ENCODE measurements at regions not wholly inside any gene's neighbourhood (a gene's known extent, or its start where the extent isn't known, plus 50 kb on each side); places are given as distances from the start of the nearest gene placed in this dataset.

DNA sequence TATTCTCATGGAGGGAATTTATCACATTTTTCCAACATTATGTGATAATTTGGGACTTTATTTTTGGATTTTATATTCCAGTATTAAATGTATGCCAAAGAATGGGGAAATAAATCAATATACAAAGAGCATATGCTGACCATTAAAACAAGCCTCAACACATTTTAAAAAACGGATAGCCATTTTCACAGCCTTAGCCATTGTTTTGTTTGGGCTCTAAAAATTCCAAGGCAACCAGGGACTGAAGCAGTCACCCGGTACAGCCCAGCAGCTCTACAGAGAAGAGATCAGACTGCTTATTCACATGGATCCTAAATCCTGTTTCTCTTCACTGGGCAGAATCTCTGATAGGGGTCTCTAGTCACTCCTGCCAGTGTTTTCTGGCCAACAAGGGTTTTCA, 150.2 kb upstream of the OGFRL1 start:
- TF ChIP-seq, protein P1, sequence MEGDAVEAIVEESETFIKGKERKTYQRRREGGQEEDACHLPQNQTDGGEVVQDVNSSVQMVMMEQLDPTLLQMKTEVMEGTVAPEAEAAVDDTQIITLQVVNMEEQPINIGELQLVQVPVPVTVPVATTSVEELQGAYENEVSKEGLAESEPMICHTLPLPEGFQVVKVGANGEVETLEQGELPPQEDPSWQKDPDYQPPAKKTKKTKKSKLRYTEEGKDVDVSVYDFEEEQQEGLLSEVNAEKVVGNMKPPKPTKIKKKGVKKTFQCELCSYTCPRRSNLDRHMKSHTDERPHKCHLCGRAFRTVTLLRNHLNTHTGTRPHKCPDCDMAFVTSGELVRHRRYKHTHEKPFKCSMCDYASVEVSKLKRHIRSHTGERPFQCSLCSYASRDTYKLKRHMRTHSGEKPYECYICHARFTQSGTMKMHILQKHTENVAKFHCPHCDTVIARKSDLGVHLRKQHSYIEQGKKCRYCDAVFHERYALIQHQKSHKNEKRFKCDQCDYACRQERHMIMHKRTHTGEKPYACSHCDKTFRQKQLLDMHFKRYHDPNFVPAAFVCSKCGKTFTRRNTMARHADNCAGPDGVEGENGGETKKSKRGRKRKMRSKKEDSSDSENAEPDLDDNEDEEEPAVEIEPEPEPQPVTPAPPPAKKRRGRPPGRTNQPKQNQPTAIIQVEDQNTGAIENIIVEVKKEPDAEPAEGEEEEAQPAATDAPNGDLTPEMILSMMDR (IDR thresholded peaks at IDR 0.05), result no peak
- TF ChIP-seq POLR2AphosphoS5 (IDR thresholded peaks at IDR 0.05) (no peak), POLR2A (IDR thresholded peaks at IDR 0.05) (no peak)
- intact Hi-C loops (cut with DNase I; ENCODE audit: low total_unique reads), result loop anchor here (5.0 kb wide), 1 partner anchor 104 kb away; no protein-coding TSS in a partner anchor

DNA sequence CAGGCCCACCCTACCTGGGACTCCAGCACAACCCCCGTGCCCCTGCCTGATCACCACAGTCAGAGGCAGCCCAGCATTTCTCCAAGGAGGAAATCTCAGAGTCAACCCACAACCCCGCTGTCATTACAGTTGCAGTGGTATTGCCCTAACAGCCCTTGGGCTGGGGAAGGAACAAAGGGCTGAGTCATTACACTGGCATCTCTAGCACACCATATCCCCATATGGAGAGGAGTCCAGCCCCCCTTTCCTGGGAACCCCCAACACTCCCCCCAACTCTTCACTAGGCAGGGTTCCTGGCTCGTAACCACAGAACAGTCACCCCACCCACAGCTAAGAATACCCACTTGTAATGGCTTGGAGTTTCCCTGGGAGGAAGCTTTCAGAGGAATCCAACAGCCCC, 149.4 kb upstream of the OGFRL1 start:
- intact Hi-C loops (cut with DNase I; ENCODE audit: low total_unique reads), result loop anchor here (5.0 kb wide), 1 partner anchor 103 kb away; no protein-coding TSS in a partner anchor
- H3K27me3 ChIP-seq, result no peaks in the 10 kb centered on the region
- no peak for DNase-seq (ENCODE audit: low spot score in 2 of 2)
- no peak overlapping the region for H3K27ac ChIP-seq
- peaks cover 0 to 3% of the 10 kb centered on the region in 2 donors for H3K9me3 ChIP-seq
- TF ChIP-seq, protein P1 (IDR thresholded peaks at IDR 0.05), result no peak
- no peak for TF ChIP-seq POLR2AphosphoS5 (IDR thresholded peaks at IDR 0.05)
- TF ChIP-seq POLR2A (IDR thresholded peaks at IDR 0.05), result no peak
- H3K4me3 ChIP-seq, result no peak overlapping the region
- no peaks in the 10 kb centered on the region for H3K36me3 ChIP-seq
- H3K4me1 ChIP-seq, result no peaks in the 10 kb centered on the region

More for the DNA sequence above, 150.2 kb upstream of the OGFRL1 start:
- Histone ChIP-seq H3K27ac (no peak overlapping the region), H3K36me3 (no peaks in the 10 kb centered on the region), H3K4me1 (no peaks in the 10 kb centered on the region), H3K4me3 (no peak overlapping the region), H3K27me3 (no peaks in the 10 kb centered on the region), H3K9me3 (peaks cover 0 to 3% of the 10 kb centered on the region in 2 donors)
- DNase-seq (ENCODE audit: low spot score in 2 of 2), result no peak

DNA sequence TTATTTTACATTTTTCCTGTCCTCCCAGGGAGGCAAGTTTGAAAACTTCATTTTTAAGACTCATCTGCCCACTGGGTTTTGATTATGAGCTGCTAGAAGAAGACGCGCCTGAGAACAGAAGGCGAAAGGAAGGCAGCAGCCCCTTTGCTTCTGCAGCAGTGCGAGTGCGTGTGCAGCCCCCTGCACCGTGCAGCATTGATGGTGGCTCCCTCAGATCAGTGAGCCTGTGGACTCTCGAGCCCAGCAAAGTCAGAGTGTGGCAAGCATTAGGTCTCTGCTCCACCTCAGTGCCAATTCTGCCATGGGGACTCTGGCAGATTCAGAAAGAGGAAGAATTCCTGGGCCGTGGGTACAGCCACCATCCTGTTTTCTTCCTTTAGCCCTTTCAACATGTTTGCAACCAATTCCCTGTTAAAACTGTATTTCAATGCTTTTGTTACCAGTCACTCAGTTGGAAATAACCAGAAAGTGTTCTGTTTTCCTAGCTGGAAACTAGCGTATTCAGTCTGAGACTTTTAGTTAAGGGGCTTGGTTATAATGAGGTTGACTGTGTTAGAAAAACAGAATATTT, 134.8 kb upstream of the OGFRL1 start:
- no peaks in the 10 kb centered on the region for H3K4me1 ChIP-seq
- no peak for DNase-seq (ENCODE audit: low spot score in 2 of 2)
- no peaks in the 10 kb centered on the region for H3K36me3 ChIP-seq

DNA sequence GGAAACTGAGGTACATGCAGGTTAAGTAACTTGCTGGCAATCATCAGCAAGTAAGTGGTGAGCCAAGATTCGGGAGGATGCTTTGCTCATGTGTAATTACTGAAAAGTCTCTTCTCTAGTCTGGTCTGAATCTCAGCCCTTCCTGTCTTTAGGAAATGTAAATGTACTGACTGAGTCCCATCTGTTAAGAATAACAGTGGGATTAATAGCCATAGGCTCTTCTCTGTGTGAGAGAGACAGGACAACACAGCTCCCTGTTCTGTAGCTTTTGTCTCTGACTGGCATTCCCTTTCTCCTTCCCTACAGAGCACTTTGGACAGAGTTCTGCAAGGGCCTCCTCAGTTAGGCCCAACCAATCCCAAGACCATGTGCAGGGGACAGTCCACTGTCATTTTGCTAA, 131.3 kb upstream of the OGFRL1 start:
- intact Hi-C loops (cut with DNase I; ENCODE audit: low total_unique reads), result no loop called here
- no peak for DNase-seq (ENCODE audit: low spot score in 2 of 2)
- Histone ChIP-seq H3K27me3 (no peaks in the 10 kb centered on the region), H3K4me1 (no peaks in the 10 kb centered on the region), H3K36me3 (no peaks in the 10 kb centered on the region), H3K27ac (no peak overlapping the region), H3K4me3 (no peak overlapping the region), H3K9me3 (no peaks in the 10 kb centered on the region)
- TF ChIP-seq, protein P1 (IDR thresholded peaks at IDR 0.05), result no peak
- TF ChIP-seq POLR2AphosphoS5 (IDR thresholded peaks at IDR 0.05) (no peak), POLR2A (IDR thresholded peaks at IDR 0.05) (no peak)

More for the DNA sequence above, 134.8 kb upstream of the OGFRL1 start:
- intact Hi-C loops (cut with DNase I; ENCODE audit: low total_unique reads), result no loop called here
- TF ChIP-seq, protein P1 (IDR thresholded peaks at IDR 0.05), result no peak
- no peak for TF ChIP-seq POLR2AphosphoS5 (IDR thresholded peaks at IDR 0.05)
- TF ChIP-seq POLR2A (IDR thresholded peaks at IDR 0.05), result no peak
- H3K27ac ChIP-seq, result no peak overlapping the region
- no peaks in the 10 kb centered on the region for H3K9me3 ChIP-seq
- H3K27me3 ChIP-seq, result no peaks in the 10 kb centered on the region
- no peak overlapping the region for H3K4me3 ChIP-seq

GRCh38 chr6:71164890-71165289, 123.7 kb upstream of the OGFRL1 start:
- Histone ChIP-seq H3K4me3 (no peak overlapping the region), H3K9me3 (no peaks in the 10 kb centered on the region), H3K27me3 (no peaks in the 10 kb centered on the region), H3K4me1 (no peaks in the 10 kb centered on the region), H3K36me3 (no peaks in the 10 kb centered on the region), H3K27ac (no peak overlapping the region)
- intact Hi-C loops (cut with DNase I; ENCODE audit: low total_unique reads), result no loop called here
- DNase-seq (ENCODE audit: low spot score in 2 of 2), result no peak
- TF ChIP-seq POLR2AphosphoS5 (IDR thresholded peaks at IDR 0.05), result no peak
- no peak for TF ChIP-seq POLR2A (IDR thresholded peaks at IDR 0.05)
- TF ChIP-seq, protein P1 (IDR thresholded peaks at IDR 0.05), result no peak

All from breast epithelium (tissue), 4 donors.